H9 (cell line): ENCODE measurements at regions not wholly inside any gene's neighbourhood (a gene's known extent, or its start where the extent isn't known, plus 50 kb on each side); places are given as distances from the start of the nearest gene placed in this dataset.

Experiments
- DNase-seq: peaks from one replicate; pipeline ENCODE4 v3.0.0-alpha.2; 2017
- H2AFZ ChIP-seq: one replicate; pipeline ENCODE4 v1.6.1; 2013; ENCODE audit warnings: mild to moderate bottlenecking, low read length, control low read depth, moderate library complexity
- H2AK5ac ChIP-seq: 2 replicates; pipeline ENCODE4 v1.6.1; 2013; ENCODE audit warnings: low read length, control low read depth, mixed read lengths; ENCODE audit not compliant: insufficient read length
- H2BK120ac ChIP-seq: one replicate; pipeline ENCODE4 v1.6.1; 2013; ENCODE audit warnings: low read depth, mild to moderate bottlenecking, low read length, control low read depth, inconsistent platforms; ENCODE audit not compliant: poor library complexity, severe bottlenecking
- H2BK12ac ChIP-seq: 2 replicates; pipeline ENCODE4 v1.6.1; 2013; ENCODE audit warnings: low read length, control low read depth, mixed read lengths, low read depth; ENCODE audit not compliant: insufficient read length
- H2BK15ac ChIP-seq: 2 replicates; pipeline ENCODE4 v1.6.1; 2013; ENCODE audit warnings: low read depth, low read length, control low read depth
- H2BK20ac ChIP-seq: one replicate; pipeline ENCODE4 v1.6.1; 2013; ENCODE audit warnings: low read depth, mild to moderate bottlenecking, low read length, control low read depth, inconsistent platforms; ENCODE audit not compliant: poor library complexity, severe bottlenecking
- H2BK5ac ChIP-seq: 2 replicates; pipeline ENCODE4 v1.6.1; 2013; ENCODE audit warnings: low read length, control low read depth, mixed read lengths; ENCODE audit not compliant: insufficient read length
- H3K14ac ChIP-seq: 2 replicates; pipeline ENCODE4 v1.6.1; 2013; ENCODE audit warnings: low read length, control low read depth; ENCODE audit not compliant: insufficient read depth
- H3K18ac ChIP-seq: 2 replicates; pipeline ENCODE4 v1.6.1; 2013; ENCODE audit warnings: low read depth, mild to moderate bottlenecking, mixed read lengths, low read length, control low read depth; ENCODE audit not compliant: insufficient read length
- H3K23ac ChIP-seq: 2 replicates; pipeline ENCODE4 v1.6.1; 2013; ENCODE audit warnings: low read length, control low read depth, mixed read lengths, low read depth; ENCODE audit not compliant: insufficient read length
- H3K23me2 ChIP-seq: 2 replicates; pipeline ENCODE4 v1.6.1; 2013; ENCODE audit warnings: low read depth, mild to moderate bottlenecking, mixed read lengths, low read length, control low read depth; ENCODE audit not compliant: insufficient read length, poor library complexity, severe bottlenecking
- H3K27ac ChIP-seq: 2 replicates; pipeline ENCODE4 v1.5.1; 2013; ENCODE audit warnings: low read length, control low read depth, mixed read lengths, low read depth; ENCODE audit not compliant: insufficient read length
- H3K27me3 ChIP-seq: 2 replicates; pipeline ENCODE4 v1.6.1; 2013; ENCODE audit warnings: low read length, control low read depth, inconsistent platforms; ENCODE audit not compliant: insufficient read depth
- H3K4ac ChIP-seq: 2 replicates; pipeline ENCODE4 v1.6.1; 2013; ENCODE audit warnings: low read depth, mild to moderate bottlenecking, control low read depth, inconsistent platforms, low read length, moderate library complexity
- H3K4me1 ChIP-seq: 2 replicates; pipeline ENCODE4 v1.6.1; 2013; ENCODE audit warnings: low read length, control low read depth, inconsistent platforms; ENCODE audit not compliant: insufficient read depth
- H3K4me2 ChIP-seq: 2 replicates; pipeline ENCODE4 v1.6.1; 2013; ENCODE audit warnings: low read length, control low read depth, mixed read lengths; ENCODE audit not compliant: insufficient read length, insufficient read depth
- H3K56ac ChIP-seq: 2 replicates; pipeline ENCODE4 v1.6.1; 2013; ENCODE audit warnings: low read depth, mild to moderate bottlenecking, mixed read lengths, low read length, control low read depth; ENCODE audit not compliant: insufficient read length
- H3K79me1 ChIP-seq: 2 replicates; pipeline ENCODE4 v1.6.1; 2013; ENCODE audit warnings: low read depth, mild to moderate bottlenecking, moderate library complexity, low read length, control low read depth, inconsistent platforms; ENCODE audit not compliant: insufficient read depth, poor library complexity, severe bottlenecking
- H3K79me2 ChIP-seq: 2 replicates; pipeline ENCODE4 v1.6.1; 2013; ENCODE audit warnings: low read length, control low read depth, inconsistent platforms; ENCODE audit not compliant: insufficient read depth
- H3K9ac ChIP-seq: 2 replicates; pipeline ENCODE4 v1.6.1; 2013; ENCODE audit warnings: low read length, control low read depth, mixed read lengths; ENCODE audit not compliant: insufficient read length; ENCODE audit errors: extremely low read depth
- H3K9me3 ChIP-seq: one replicate; pipeline ENCODE4 v1.6.1; 2013; ENCODE audit warnings: low read depth, low read length, inconsistent platforms; ENCODE audit not compliant: control insufficient read depth
- H3T11ph ChIP-seq: one replicate; pipeline ENCODE4 v1.6.1; 2013; ENCODE audit warnings: mild to moderate bottlenecking, low read length, control low read depth, inconsistent platforms
- H4K20me1 ChIP-seq: one replicate; pipeline ENCODE4 v1.6.1; 2013; ENCODE audit not compliant: control insufficient read depth, insufficient read length, insufficient read depth
- H4K5ac ChIP-seq: 2 replicates; pipeline ENCODE4 v1.6.1; 2013; ENCODE audit warnings: low read depth, mild to moderate bottlenecking, mixed read lengths, low read length, control low read depth; ENCODE audit not compliant: insufficient read length
- H4K8ac ChIP-seq: replicated peaks from 2 replicates; pipeline ENCODE4 v1.6.1; 2013; ENCODE audit warnings: low read length, control low read depth, mixed read lengths, low read depth; ENCODE audit not compliant: insufficient read length
- H4K91ac ChIP-seq: 2 replicates; pipeline ENCODE4 v1.6.1; 2013; ENCODE audit warnings: low read depth, mild to moderate bottlenecking, moderate library complexity, mixed read lengths, low read length, control low read depth; ENCODE audit not compliant: insufficient read length
- H3K27ac Mint-ChIP-seq, 3 experiments: 2 replicates in 2 of 3; 3 replicates in 1 of 3; pipeline ENCODE4 v1.8.0; 2020 to 2021; ENCODE audit warnings: mixed read lengths in 3 of 3, mild to moderate bottlenecking in 1 of 3, moderate library complexity in 1 of 3
- H3K27me3 Mint-ChIP-seq: 2 replicates; pipeline ENCODE4 v1.8.0; 2021; ENCODE audit warnings: low read depth, mild to moderate bottlenecking, moderate library complexity, mixed read lengths
- H3K36me3 Mint-ChIP-seq, 3 experiments: 2 replicates in 2 of 3; 3 replicates in 1 of 3; pipeline ENCODE4 v1.8.0; 2020 to 2021; ENCODE audit warnings: low read depth in 3 of 3, mixed read lengths in 3 of 3; ENCODE audit not compliant: insufficient read depth in 1 of 3
- H3K4me1 Mint-ChIP-seq, 2 experiments: 2 replicates each; pipeline ENCODE4 v1.8.0; 2020; ENCODE audit warnings: mixed read lengths in 2 of 2
- H3K4me3 Mint-ChIP-seq, 2 experiments: 2 replicates in 1 of 2; 3 replicates in 1 of 2; pipeline ENCODE4 v1.8.0; 2020 to 2021; ENCODE audit warnings: mild to moderate bottlenecking in 2 of 2, mixed read lengths in 2 of 2, moderate library complexity in 1 of 2
- H3K9me3 Mint-ChIP-seq, 2 experiments: 2 replicates in 1 of 2; 3 replicates in 1 of 2; pipeline ENCODE4 v1.8.0; 2020; ENCODE audit warnings: mild to moderate bottlenecking in 2 of 2, mixed read lengths in 2 of 2, moderate library complexity in 1 of 2
- WGBS: extraction: QIAGEN DNeasy Blood & Tissue Kit; methylation state at CpG from one replicate; pipeline ENCODE4 v1.1.7; 2013; ENCODE audit warnings: missing lambda C conversion rate, low lambda C conversion rate, mixed read lengths; ENCODE audit not compliant: insufficient read length; ENCODE audit errors: extremely low coverage; 5-methylcytosine and 5-hydroxymethylcytosine counted together
- TF ChIP-seq, protein P1 (sequence below): fragments of 200-600 bp; sonication (generic); conservative IDR thresholded peaks from 3 replicates; pipeline ENCODE4 v1.8.0; 2021; ENCODE audit warnings: antibody characterized with exemption, mild to moderate bottlenecking

DNA sequence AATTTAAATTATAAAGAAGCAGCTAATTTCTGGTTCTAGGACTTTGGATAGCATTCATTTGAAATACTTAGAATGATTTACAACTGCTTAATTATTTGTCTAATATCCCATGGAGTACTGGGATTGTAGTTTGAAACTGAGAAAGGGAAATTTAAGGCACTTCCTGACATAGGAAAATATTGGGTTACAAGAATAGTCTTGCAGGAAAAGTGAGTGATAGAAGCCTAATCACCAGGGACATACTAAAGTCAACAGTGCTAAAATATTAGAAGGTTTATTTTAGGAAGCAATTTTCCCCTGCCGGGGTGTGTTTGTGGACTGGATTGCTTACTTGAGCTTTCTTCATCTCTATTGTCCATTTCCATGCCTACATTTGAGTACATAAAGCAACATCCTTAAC is 661.6 kb downstream of the ADGRL2 start:
- Histone ChIP-seq H3K27ac (no peak overlapping the region), H3K4me2 (no peak overlapping the region), H2AFZ (no peak overlapping the region), H2BK5ac (no peak overlapping the region), H4K91ac (no peak overlapping the region), H2BK120ac (no peak overlapping the region), H3K9ac (no peak overlapping the region), H3K79me2 (no peaks in the 10 kb centered on the region), H4K5ac (no peak overlapping the region), H3K27me3 (no peaks in the 10 kb centered on the region), H3K79me1 (no peaks in the 10 kb centered on the region), H3T11ph (no peak overlapping the region), H2BK12ac (no peak overlapping the region), H3K23me2 (no peaks in the 10 kb centered on the region), H2BK15ac (no peak overlapping the region), H4K20me1 (no peaks in the 10 kb centered on the region), H4K8ac (no peak overlapping the region), H3K9me3 (no peaks in the 10 kb centered on the region), H3K23ac (no peak overlapping the region), H3K4me1 (no peaks in the 10 kb centered on the region; the same call in 1 of the 2 replicates), H3K56ac (no peak overlapping the region), H3K18ac (no peak overlapping the region), H2BK20ac (no peak overlapping the region), H2AK5ac (no peak overlapping the region), H3K4ac (no peak overlapping the region), H3K14ac (no peak overlapping the region)
- Mint-ChIP-seq H3K4me1 (peaks cover 4% of the 10 kb centered on the region in 2 experiments; a peak in 1 of 4 replicates), H3K36me3 (no peaks in the 10 kb centered on the region), H3K9me3 (no peaks in the 10 kb centered on the region; a peak in 1 of 5 replicates), H3K27me3 (no peaks in the 10 kb centered on the region), H3K4me3 (no peak overlapping the region), H3K27ac (no peak overlapping the region)
- DNase-seq, result no peak
- WGBS, result no CpG with 5 or more reads among the region's 1 CpG
- TF ChIP-seq, protein P1, sequence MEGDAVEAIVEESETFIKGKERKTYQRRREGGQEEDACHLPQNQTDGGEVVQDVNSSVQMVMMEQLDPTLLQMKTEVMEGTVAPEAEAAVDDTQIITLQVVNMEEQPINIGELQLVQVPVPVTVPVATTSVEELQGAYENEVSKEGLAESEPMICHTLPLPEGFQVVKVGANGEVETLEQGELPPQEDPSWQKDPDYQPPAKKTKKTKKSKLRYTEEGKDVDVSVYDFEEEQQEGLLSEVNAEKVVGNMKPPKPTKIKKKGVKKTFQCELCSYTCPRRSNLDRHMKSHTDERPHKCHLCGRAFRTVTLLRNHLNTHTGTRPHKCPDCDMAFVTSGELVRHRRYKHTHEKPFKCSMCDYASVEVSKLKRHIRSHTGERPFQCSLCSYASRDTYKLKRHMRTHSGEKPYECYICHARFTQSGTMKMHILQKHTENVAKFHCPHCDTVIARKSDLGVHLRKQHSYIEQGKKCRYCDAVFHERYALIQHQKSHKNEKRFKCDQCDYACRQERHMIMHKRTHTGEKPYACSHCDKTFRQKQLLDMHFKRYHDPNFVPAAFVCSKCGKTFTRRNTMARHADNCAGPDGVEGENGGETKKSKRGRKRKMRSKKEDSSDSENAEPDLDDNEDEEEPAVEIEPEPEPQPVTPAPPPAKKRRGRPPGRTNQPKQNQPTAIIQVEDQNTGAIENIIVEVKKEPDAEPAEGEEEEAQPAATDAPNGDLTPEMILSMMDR, result no peak
